Vagina (tissue), 2 donors: ENCODE measurements at regions not wholly inside any gene's neighbourhood (a gene's known extent, or its start where the extent isn't known, plus 50 kb on each side); places are given as distances from the start of the nearest gene placed in this dataset.

Experiments
- POLR2A ChIP-seq, 2 donors: fragments of 450-650 bp; IDR thresholded peaks; one replicate each; pipeline ENCODE4 v1.6.1; 2017; ENCODE audit warnings: antibody characterized with exemption in 2 of 2, mild to moderate bottlenecking in 2 of 2, moderate library complexity in 2 of 2
- TF ChIP-seq, protein P1 (sequence below), 3 experiments: fragments of 450-650 bp in 2 of 3; fragments of 200-600 bp in 1 of 3; sonication (generic) in 1 of 3; IDR thresholded peaks; one replicate each; pipeline ENCODE4 v1.5.1; 2017 to 2019; ENCODE audit warnings: antibody characterized with exemption in 3 of 3, mild to moderate bottlenecking in 2 of 3, moderate library complexity in 2 of 3

GRCh38 chr2:18399601-18400000, 160.9 kb downstream of the RDH14 start:
- no peak for TF ChIP-seq POLR2A (IDR thresholded peaks at IDR 0.05)
- TF ChIP-seq, protein P1, sequence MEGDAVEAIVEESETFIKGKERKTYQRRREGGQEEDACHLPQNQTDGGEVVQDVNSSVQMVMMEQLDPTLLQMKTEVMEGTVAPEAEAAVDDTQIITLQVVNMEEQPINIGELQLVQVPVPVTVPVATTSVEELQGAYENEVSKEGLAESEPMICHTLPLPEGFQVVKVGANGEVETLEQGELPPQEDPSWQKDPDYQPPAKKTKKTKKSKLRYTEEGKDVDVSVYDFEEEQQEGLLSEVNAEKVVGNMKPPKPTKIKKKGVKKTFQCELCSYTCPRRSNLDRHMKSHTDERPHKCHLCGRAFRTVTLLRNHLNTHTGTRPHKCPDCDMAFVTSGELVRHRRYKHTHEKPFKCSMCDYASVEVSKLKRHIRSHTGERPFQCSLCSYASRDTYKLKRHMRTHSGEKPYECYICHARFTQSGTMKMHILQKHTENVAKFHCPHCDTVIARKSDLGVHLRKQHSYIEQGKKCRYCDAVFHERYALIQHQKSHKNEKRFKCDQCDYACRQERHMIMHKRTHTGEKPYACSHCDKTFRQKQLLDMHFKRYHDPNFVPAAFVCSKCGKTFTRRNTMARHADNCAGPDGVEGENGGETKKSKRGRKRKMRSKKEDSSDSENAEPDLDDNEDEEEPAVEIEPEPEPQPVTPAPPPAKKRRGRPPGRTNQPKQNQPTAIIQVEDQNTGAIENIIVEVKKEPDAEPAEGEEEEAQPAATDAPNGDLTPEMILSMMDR (IDR thresholded peaks at IDR 0.05) = no peak
